ENCODE measurements at regions not wholly inside any gene's neighbourhood (a gene's known extent, or its start where the extent isn't known, plus 50 kb on each side); places are given as distances from the start of the nearest gene placed in this dataset.

GRCh38 chr5:164256351-164256750, 750.9 kb downstream of the MAT2B start:
- POLR2A ChIA-PET: no interaction called here
- no peaks in the 10 kb centered on the region for H3K27me3 ChIP-seq (ENCODE audit: control insufficient read depth in 2 of 2, insufficient read depth in 2 of 2, low read length in 2 of 2)
- no peaks in the 10 kb centered on the region for H4K20me1 ChIP-seq (replicated peaks; ENCODE audit: control insufficient read depth, extremely low read depth, insufficient read depth, low read length)
- no peak overlapping the region for H3K4me2 ChIP-seq (ENCODE audit: insufficient read depth, low read length)
- H3K79me2 ChIP-seq (ENCODE audit: control insufficient read depth, insufficient read depth, low read length): no peaks in the 10 kb centered on the region
- no peak for DNase-seq (ENCODE audit: low read depth, low spot score)
- TF ChIP-seq EZH2 (IDR thresholded peaks at IDR 0.05; ENCODE audit: borderline replicate concordance, low read depth, low read length, severe bottlenecking): no peak
- no peak for TF ChIP-seq CTCF (IDR thresholded peaks at IDR 0.05; ENCODE audit: extremely low read depth in 1 of 2, insufficient read depth in 1 of 2, low read depth in 1 of 2, low read length in 2 of 2)
- no peak for TF ChIP-seq POLR2A (IDR thresholded peaks at IDR 0.05; ENCODE audit: low read depth, low read length)
- no peak for TF ChIP-seq MYC (IDR thresholded peaks at IDR 0.05; ENCODE audit: low read depth, low read length)
- TF ChIP-seq FOS (IDR thresholded peaks at IDR 0.05; ENCODE audit: borderline replicate concordance, insufficient read depth, low read length): no peak
- no peak for TF ChIP-seq POLR2AphosphoS5 (IDR thresholded peaks at IDR 0.05; ENCODE audit: insufficient read depth, low read depth, low read length)
- TF ChIP-seq JUN (IDR thresholded peaks at IDR 0.05; ENCODE audit: borderline replicate concordance, insufficient read depth, insufficient read length, low read depth): no peak
- TF ChIP-seq GATA2 (IDR thresholded peaks at IDR 0.05; ENCODE audit: insufficient read depth, insufficient read length, low read depth, low read length): no peak
- no peaks in the 10 kb centered on the region for H3K9me3 ChIP-seq (replicated peaks; ENCODE audit: control insufficient read depth, insufficient read depth, low read length)
- dilution Hi-C loops (cut with MboI; ENCODE audit: extremely low pct_ligation_motif_present, low sequenced_read_pairs): no loop called here
- no peak overlapping the region for H3K27ac ChIP-seq (ENCODE audit: insufficient read depth, low read depth, low read length)
- no peak overlapping the region for H3K4me3 ChIP-seq (replicated peaks in 1 of 3; ENCODE audit: insufficient read depth in 1 of 3, low read depth in 1 of 3, low read length in 3 of 3)
- CTCF ChIA-PET: no interaction called here
- no peaks in the 10 kb centered on the region for H3K36me3 ChIP-seq (ENCODE audit: control insufficient read depth in 2 of 2, extremely low read depth in 1 of 2, insufficient read depth in 2 of 2, low read length in 2 of 2)
- BruUV-seq (replicated peaks): no TSS peak
- no peak overlapping the region for H3K9ac ChIP-seq (replicated peaks; ENCODE audit: extremely low read depth, insufficient read depth, low read length)
- H3K4me1 ChIP-seq (ENCODE audit: control insufficient read depth, extremely low read depth, insufficient read depth, low read length): no peaks in the 10 kb centered on the region
- intact Hi-C loops (cut with micrococcal nuclease): no loop called here
- H3K9me1 ChIP-seq (replicated peaks; ENCODE audit: control insufficient read depth, extremely low read depth, insufficient read depth, low read length): no peaks in the 10 kb centered on the region
- no peak overlapping the region for H2AFZ ChIP-seq (ENCODE audit: low read depth, low read length)
- FAIRE-seq: no peak

Measured in endothelial cell of umbilical vein (primary cell).